Nephron progenitor cell (in vitro differentiated cells): ENCODE measurements at regions not wholly inside any gene's neighbourhood (a gene's known extent, or its start where the extent isn't known, plus 50 kb on each side); places are given as distances from the start of the nearest gene placed in this dataset.

Experiments
- DNase-seq: peaks from one replicate; pipeline ENCODE4 v3.0.0; 2021
- H3K27ac Mint-ChIP-seq: 2 replicates; pipeline ENCODE4 v1.8.0; 2021; ENCODE audit warnings: mild to moderate bottlenecking, moderate library complexity, mixed read lengths
- H3K27me3 Mint-ChIP-seq: 2 replicates; pipeline ENCODE4 v1.8.0; 2021; ENCODE audit warnings: mild to moderate bottlenecking, low read depth, mixed read lengths; ENCODE audit not compliant: poor library complexity
- H3K36me3 Mint-ChIP-seq: 2 replicates; pipeline ENCODE4 v1.8.0; 2021; ENCODE audit warnings: low read depth, mixed read lengths
- H3K4me1 Mint-ChIP-seq: 2 replicates; pipeline ENCODE4 v1.8.0; 2021; ENCODE audit warnings: mixed read lengths
- H3K4me3 Mint-ChIP-seq: 2 replicates; pipeline ENCODE4 v1.8.0; 2021; ENCODE audit warnings: mild to moderate bottlenecking, moderate library complexity, mixed read lengths
- H3K9me3 Mint-ChIP-seq: 2 replicates; pipeline ENCODE4 v1.8.0; 2021; ENCODE audit warnings: mild to moderate bottlenecking, moderate library complexity, mixed read lengths
- CTCF ChIP-seq: fragments of 200-600 bp; sonication (generic); IDR thresholded peaks from 2 replicates; pipeline ENCODE4 v1.5.0; 2021; ENCODE audit warnings: antibody characterized with exemption

- Mint-ChIP-seq H3K27me3 (peaks cover 18% of the 10 kb centered on the region), H3K9me3 (no peaks in the 10 kb centered on the region), H3K4me3 (no peak overlapping the region), H3K36me3 (no peaks in the 10 kb centered on the region), H3K4me1 (peaks cover 21% of the 10 kb centered on the region), H3K27ac (no peak overlapping the region)
- DNase-seq: no peak
- TF ChIP-seq CTCF: no peak
These were observed 131.1 kb upstream of the NSMCE3 start for GRCh38 chr15:29400701-29401100.

- Mint-ChIP-seq H3K9me3 (peaks cover under 1% of the 10 kb centered on the region), H3K36me3 (no peaks in the 10 kb centered on the region), H3K4me1 (peaks cover 15% of the 10 kb centered on the region), H3K4me3 (no peak overlapping the region), H3K27me3 (peaks cover 14% of the 10 kb centered on the region), H3K27ac (no peak overlapping the region)
- TF ChIP-seq CTCF: no peak
- no peak for DNase-seq
These were observed 129.3 kb upstream of the NSMCE3 start for GRCh38 chr15:29398907-29399306.

- H3K27ac Mint-ChIP-seq: no peak overlapping the region
- peaks cover 8% of the 10 kb centered on the region for H3K27me3 Mint-ChIP-seq
- no peak for TF ChIP-seq CTCF
- H3K9me3 Mint-ChIP-seq: peaks cover 17% of the 10 kb centered on the region
- H3K4me1 Mint-ChIP-seq: peaks cover 2% of the 10 kb centered on the region
- no peak for DNase-seq
- no peak overlapping the region for H3K4me3 Mint-ChIP-seq
- peaks cover 6% of the 10 kb centered on the region for H3K36me3 Mint-ChIP-seq
These were observed 126.7 kb upstream of the NSMCE3 start for GRCh38 chr15:29396176-29396811.

- no peaks in the 10 kb centered on the region for H3K4me1 Mint-ChIP-seq
- DNase-seq: no peak
- H3K4me3 Mint-ChIP-seq: no peak overlapping the region
- H3K36me3 Mint-ChIP-seq: peaks cover 6% of the 10 kb centered on the region
- H3K27ac Mint-ChIP-seq: no peak overlapping the region
- TF ChIP-seq CTCF: no peak
- H3K9me3 Mint-ChIP-seq: peaks cover 17% of the 10 kb centered on the region
- peaks cover 4% of the 10 kb centered on the region for H3K27me3 Mint-ChIP-seq
These were observed 123.8 kb upstream of the NSMCE3 start for GRCh38 chr15:29393443-29393842.

GRCh38 chr15:29392358-29392757 lies 122.7 kb upstream of the NSMCE3 start:
- Mint-ChIP-seq H3K27me3 (peaks cover 4% of the 10 kb centered on the region), H3K4me3 (no peak overlapping the region), H3K27ac (no peak overlapping the region), H3K4me1 (no peaks in the 10 kb centered on the region), H3K36me3 (peaks cover 6% of the 10 kb centered on the region), H3K9me3 (peaks cover 21% of the 10 kb centered on the region)
- no peak for TF ChIP-seq CTCF
- no peak for DNase-seq

- Mint-ChIP-seq H3K9me3 (peaks cover 21% of the 10 kb centered on the region), H3K4me3 (no peak overlapping the region), H3K4me1 (no peaks in the 10 kb centered on the region), H3K27me3 (peaks cover 11% of the 10 kb centered on the region), H3K36me3 (peaks cover 6% of the 10 kb centered on the region), H3K27ac (no peak overlapping the region)
- no peak for TF ChIP-seq CTCF
- no peak for DNase-seq
These were observed 120.4 kb upstream of the NSMCE3 start for GRCh38 chr15:29390051-29390450.
